Endothelial cell of umbilical vein (primary cell): ENCODE measurements at regions not wholly inside any gene's neighbourhood (a gene's known extent, or its start where the extent isn't known, plus 50 kb on each side); places are given as distances from the start of the nearest gene placed in this dataset.

Experiments used
- CTCF ChIP-seq, 2 donors: IDR thresholded peaks; 1 replicate in 1 of 2; 2 replicates in 1 of 2; pipeline ENCODE4 v1.5.1; 2011; ENCODE audit warnings: low read length in 2 of 2, mild to moderate bottlenecking in 2 of 2, moderate library complexity in 2 of 2, control low read depth in 1 of 2, inconsistent platforms in 1 of 2, low read depth in 1 of 2; ENCODE audit not compliant: insufficient read depth in 1 of 2; ENCODE audit errors: extremely low read depth in 1 of 2
- EZH2 ChIP-seq: IDR thresholded peaks from 2 replicates; pipeline ENCODE4 v1.6.1; 2012; ENCODE audit warnings: borderline replicate concordance, low read depth, mild to moderate bottlenecking, moderate library complexity, low read length, inconsistent platforms; ENCODE audit not compliant: severe bottlenecking
- MAX ChIP-seq: IDR thresholded peaks from 2 replicates; pipeline ENCODE4 v1.6.1; 2011; ENCODE audit not compliant: insufficient read depth, insufficient read length
- POLR2A ChIP-seq: IDR thresholded peaks from 2 replicates; pipeline ENCODE4 v1.6.1; 2012; ENCODE audit warnings: low read depth, mild to moderate bottlenecking, control low read depth, low read length

GRCh38 chr15:70437882-70438451 lies 325.4 kb downstream of the UACA start:
- no peak for TF ChIP-seq CTCF (IDR thresholded peaks at IDR 0.05; ENCODE audit: extremely low read depth in 1 of 2, insufficient read depth in 1 of 2, low read depth in 1 of 2, low read length in 2 of 2)
- no peak for TF ChIP-seq EZH2
- TF ChIP-seq POLR2A, result no peak
- TF ChIP-seq MAX, result no peak
